ENCODE measurements at regions not wholly inside any gene's neighbourhood (a gene's known extent, or its start where the extent isn't known, plus 50 kb on each side); places are given as distances from the start of the nearest gene placed in this dataset.

DNA sequence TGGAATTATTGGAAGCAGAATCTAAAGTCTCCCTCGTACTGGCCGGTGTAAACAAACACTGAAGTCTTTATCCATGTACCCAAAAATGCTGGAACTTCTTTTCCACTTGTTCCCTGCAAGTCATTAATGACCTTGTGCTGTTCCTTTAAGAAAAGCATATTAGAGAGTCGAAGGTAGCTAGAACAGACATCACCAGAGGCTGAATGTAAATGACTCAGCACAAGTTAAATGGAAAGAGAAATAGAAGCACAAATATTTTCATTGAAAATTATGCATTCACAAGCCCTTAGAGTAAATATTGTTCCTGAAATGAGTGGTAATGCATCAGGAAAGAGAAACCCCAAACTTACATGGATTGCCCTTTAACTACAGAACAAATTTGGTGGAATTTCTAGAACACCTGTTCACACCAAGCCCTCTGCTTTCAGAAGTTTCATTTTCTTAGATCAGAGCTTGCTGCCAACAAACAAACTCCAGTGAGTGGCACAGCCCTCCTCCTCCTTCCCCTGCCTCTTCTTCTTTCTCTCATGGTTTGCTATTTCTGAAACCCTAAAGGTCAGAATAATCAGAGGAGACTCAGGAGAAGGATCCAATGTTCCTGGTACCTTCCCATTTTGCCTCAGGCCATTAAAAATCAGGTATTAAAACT, 264.3 kb downstream of the TXNL1 start:
- no peak for DNase-seq

DNA sequence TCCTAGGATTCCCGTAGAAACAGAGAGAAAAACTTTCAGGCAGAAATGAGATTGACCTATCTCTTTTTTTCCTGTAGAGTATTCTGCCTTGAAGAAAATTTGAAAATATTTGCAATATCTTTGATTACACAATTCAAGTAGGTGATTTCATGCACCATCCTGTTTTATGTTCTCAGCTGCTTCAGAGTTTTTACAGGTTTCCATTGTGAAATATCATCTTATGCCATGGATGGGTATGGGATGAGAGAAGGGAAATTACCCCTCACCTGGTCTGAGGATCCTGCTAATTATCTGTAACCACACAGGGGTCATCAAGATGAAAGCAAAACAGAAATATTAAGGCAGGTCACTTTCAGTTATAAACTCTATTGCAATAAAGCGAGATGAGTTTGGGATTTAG, 264.8 kb downstream of the TXNL1 start:
- DNase-seq = no peak

DNA sequence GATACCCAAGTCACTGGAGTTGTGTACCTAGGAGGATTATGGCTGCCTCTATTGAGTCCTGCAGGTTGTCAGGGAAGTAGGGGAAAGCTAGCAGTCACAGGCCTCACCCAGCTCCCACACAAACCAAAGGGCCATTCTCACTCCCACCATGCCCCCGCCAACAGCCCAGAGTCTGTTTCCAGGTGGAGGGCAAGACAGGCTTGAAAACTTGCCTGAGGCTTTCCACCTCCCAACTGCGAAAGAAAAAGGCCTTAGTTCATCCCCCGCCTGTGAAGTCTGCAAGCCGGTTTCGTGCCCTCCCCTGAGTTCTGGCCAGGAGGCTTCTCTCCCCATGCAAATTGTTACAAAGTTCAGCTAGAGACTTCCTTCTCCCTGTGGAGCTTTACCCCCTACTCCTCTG, 270.3 kb downstream of the TXNL1 start:
- no peak for DNase-seq

DNA sequence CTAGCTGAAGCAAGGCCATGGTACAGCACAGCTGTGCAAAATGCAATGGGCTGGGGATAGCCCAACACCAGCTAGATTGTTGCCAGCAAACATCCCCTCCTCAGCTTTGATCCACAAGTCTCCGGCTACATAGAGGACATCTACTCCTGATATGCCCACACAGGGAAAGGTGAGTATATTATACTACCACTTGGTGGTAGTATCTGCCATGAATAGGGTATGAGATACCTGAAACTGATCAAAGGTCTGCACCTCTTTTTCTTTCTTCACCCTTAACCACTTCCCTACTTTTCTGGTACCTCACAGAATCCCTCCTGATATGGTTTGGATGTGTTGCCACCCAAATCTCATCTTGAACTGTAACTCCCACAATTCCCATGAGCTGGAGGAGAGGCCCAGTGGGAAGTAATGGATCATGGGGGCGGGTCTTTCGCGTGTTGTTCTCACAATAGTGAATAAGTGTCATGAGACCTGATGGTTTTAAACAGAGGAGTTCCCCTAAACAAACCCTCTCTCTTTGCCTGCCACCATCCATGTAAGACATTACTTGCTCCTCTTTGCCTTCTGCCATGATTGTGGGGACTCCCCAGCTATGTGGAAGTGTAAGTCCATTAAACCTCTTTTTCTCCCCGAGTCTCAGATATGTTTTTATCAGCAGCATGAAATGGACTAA, 279.6 kb downstream of the TXNL1 start:
- DNase-seq = no peak

DNA sequence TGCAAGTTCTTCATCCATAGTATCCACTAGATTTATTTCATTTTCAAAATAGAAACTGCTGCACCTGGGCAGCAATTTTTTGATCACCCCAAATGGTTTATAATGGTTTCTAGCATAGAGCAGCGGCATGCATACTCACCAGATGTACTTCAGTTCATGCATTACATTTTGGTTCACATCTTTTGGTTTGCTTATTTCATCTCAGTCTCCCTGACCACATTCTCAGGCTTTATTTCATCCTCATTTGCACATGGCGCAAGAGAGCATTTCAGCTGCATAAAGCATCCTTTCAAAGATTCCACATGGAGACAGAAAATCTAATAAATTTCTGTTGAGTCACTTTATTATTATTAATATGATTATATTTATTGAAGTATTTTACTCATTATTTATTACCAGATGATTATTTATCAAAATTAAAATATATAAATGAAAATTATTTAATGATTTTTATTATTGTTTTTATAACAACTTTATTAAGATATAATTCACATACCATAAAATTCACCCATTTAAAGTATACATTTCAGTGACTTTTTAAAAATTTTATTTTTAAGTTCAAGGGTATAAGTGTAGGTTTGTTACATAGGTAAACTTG, 284.6 kb downstream of the TXNL1 start:
- no peak for DNase-seq

DNA sequence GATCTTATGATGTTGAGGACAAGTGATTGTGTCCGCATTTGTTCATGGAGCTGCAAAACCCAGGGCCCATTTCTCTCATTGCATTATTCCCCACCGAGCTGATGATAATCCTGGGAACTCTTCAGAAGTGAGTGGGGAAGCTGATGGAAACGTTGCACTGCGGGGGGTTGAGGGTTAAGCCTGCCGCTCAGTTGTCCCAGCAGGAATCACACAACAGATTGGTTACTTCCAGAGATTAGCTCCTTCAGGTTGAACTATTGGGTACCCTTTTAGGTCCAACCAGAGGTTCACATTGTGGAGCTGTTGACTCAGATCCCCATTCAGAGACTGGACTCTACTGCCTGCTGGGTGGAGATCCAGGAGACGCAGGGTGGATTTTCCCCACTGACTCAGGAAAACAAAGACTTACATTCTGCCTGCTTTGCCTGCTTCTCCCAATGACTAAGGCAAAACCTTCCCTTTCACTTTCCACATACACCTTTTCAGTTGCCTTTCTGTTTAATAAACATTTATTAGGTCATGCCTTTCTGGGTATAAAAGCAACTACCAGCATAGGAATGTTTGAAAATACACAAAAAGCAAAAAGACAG, 286.4 kb downstream of the TXNL1 start:
- no peak for DNase-seq

DNA sequence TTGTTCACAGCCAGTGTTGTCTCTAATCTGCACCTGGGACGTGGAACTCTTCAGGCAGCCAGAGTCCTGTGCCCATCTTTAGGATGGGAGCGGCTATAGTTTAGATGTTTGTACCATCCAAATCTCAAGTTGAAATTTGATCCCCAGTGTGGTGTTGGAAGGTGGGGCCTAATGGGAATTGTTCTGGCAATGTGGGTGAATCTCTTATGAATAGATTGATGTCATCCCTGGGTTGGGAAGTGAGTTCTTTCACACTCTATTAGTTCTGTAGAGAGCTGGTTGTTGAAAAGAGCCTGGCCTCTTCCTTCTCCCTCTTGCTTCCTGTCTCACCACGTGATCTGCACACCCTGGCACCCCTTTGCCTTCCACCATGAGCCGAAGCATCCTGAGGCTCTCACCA, 300.9 kb downstream of the TXNL1 start:
- no peak for DNase-seq

DNA sequence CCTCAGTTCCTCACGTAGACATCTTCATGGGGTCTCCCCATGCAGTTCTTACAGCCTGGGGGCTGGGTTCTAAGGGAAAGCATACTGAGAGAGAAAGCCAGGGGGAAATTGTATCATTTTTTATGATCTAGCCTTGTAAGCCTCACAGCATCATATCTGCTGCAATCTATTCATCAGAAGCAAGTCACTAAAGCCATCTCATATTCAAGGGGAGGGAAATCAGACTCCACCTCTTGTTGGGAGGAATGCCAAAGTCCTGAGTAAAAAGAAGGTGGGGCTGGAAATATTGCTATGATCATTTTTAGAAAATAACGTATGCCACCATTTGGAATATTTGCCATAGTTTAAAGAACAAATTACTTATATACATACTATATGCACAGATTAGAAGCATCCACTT, 304.6 kb downstream of the TXNL1 start:
- no peak for DNase-seq

DNA sequence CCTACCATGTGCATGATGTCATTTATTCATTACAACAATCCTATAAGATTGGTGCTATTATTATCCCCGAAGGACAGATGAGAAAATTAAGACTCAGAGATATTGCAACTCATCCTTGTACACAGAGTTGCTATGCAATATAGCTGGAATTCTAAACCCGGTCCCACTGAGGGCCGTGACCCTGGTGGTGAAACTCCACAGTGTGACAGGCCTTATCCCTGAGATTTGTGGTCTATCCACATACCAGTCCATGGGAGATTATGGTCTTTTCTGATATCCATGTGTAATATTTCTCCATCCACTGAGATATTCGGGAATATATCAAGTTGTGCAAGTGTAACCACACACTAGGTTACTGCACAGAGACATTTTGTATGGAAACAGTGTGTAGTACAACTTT, 305.2 kb downstream of the TXNL1 start:
- no peak for DNase-seq

DNA sequence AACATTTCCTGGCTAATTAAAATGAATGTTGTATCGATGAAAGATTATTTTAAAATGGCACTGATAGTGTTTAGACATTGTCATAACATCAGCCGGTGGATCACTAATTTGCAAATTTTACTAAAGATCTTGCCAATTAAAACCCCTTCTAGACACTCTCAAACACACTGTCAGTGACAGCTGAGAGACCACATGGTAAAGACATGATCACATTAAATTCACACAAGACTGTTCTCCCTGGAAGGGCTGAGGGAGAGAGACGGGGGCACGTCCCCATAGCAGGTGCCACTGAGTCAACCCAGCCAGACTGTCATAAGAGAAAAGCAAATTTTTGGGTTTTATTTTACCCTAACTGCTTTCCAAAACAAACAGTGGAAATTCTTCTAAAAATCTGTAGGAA, 306.0 kb downstream of the TXNL1 start:
- DNase-seq = no peak

DNA sequence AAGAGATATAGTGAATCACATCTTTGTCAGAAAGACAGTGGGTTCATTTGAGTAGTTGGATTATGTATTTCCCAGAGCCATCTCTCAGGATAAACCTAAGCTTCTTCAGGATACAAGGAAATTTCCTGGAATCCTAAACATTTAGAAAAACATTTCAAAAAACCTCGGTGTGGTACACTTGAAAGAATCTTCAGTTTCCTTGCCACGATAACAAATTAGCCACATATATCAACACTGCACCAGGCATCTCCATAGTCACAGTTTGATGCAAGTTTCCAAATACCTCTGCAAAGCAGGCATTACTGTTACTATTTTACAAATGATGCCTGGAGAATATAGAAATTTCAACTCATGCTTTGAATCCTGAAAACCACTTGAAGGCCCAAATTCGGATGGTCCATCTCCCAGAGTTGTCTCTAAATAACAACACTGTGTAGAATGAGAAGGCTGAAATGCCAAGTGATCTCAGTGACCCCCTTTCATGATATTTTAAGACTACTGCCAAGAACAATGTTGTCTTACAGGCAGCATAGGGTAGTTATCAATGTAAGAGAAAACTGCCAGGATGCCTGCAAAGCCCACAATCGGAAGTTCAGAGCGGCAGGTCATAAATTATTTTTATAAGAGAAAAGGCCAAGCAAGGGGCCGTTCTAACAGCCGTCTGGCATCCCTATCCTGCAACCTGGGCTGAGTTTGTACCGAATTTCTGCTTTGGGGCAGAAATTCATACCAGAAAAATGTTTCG, 307.9 kb downstream of the TXNL1 start:
- DNase-seq = no peak

DNA sequence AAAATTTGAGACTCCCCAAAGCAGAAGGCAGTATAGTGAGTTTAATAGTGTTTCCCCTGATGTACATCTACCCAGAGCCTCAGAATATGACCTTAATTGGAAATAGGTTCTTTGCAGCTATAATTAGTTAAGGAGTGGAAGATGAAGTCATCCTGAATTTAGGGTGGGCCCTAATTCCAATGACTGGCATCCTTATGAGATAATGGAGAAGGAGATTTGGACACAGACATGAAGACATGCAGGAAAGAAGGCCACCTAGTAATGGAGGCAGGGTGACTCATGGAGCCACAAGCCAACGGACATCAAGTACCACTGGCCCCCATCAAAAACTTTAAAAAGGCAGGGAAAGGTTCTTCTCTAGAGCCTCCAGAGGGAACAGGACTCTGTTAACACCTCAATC, 308.9 kb downstream of the TXNL1 start:
- DNase-seq = no peak

DNA sequence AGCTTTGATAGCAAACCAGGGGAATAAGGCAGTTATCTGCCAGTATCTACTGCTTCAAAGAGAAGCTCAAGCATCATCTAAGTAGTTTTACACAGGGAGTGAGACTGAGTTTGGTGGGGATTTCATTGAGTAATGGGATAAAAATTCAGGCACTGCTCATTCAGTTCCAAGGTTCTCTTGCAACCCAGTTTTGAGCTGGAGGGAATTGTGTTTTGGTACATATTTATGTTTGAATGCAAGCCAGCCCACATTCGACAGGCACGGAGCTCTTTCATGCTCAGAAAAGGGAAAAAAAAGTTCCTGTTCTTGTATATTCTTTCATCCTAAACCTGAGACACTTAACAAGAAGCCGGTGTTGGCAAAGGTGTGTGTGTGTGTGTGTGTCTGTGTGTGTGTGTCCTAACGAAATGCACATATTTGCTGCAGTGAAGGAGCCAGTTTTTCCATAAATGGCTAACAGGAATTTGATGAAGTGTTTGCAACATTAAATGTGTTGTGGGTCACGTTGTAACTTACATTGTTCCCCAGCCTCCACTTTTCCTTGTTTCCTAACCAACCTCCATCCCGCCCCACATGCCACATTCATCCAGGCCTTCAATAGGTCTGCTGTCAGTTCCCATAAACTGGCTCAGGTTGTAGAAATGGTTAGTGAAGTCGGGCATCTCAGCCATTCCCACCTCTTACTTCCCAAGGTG, 311.1 kb downstream of the TXNL1 start:
- DNase-seq = no peak

DNA sequence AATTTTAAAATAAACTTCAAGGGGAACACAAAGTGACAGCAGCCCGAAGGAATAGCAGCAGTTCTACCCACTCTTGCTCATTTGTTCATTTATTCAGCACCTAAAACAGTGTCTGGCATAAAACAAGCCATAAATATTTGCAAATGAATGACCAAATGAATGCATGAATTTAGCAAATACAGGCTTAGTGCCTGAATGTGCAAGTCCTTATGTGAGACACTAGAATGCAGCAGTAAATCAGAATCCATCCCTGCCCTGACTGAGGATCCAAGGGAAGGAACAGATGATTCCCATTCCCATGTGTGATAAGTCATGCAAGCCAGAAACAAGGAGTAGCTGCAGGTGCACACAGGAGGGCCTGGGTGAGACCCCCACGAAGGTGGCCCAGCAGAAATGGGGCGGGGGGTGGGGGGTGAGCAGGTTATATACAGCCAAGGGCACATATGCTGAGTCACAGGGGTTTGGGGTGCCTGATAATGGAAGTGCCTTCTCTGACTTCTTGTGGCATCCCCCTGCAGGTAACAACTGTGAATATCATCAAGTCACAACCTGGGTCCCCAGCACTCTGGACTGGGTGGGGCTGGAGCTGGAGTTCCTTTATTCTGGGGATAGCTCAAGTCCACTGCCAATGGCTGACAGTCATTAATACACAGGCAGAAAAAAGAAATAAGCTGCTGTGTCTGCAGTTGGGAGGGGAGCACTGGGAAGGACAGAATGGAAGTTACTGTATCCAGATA, 311.9 kb downstream of the TXNL1 start:
- DNase-seq = no peak

DNA sequence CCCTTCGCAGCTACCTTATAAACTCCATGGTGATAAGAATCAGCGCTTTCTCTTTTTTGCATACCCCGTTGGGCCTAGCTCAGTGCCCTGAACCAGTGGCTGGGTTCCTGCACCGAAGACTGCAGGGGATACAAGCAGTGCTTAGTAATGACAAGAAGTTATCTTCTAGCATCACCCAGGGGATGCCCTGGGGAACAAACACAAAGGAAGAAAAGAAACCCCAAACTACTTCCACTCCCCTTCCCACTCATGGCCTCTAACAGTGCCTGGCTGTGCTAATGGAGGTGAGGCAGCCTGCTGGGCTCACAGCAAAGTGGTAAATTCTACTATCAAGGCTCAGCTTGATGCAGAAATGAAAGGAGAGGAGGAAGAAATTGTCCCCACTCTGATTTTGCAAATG, 314.7 kb downstream of the TXNL1 start:
- no peak for DNase-seq

DNA sequence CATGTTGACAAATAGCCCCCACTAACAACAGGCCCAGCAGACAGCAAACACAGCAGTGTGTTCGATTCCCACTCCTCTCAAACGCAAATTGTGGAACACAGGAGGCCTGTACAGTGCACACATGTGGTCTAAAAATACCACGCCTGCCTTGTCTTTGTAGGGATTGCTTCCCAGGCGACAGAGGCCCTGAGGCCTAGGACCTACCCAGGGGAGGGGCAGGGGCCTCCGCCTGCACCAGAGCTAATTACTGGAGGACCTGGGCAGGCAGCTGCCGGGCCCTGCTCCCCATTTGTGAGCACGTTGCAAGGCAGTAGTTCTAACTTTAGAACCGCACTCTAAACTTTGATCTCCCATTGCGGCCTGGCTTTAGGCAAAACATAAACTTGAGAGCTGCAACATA, 316.0 kb downstream of the TXNL1 start:
- DNase-seq = no peak

DNA sequence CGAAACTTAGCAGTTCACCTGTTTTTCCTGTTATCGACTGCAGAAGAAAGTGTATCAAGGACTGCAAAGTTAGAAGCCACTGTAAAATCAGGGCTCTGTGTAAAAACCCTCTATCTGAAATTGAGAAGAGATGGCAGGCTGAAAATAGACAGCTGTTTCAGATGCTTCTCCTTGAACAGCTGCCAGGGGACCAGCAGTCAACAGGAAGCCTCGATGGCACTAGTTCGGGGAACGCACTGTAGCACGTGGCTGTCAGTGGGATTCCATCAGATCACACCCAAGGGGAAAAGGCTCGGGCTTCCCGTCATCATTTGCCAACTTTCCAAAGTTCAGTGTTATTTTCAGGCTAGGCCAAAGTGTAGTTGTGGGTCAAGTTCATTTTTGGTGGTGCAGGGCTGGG, 316.9 kb downstream of the TXNL1 start:
- DNase-seq = no peak

DNA sequence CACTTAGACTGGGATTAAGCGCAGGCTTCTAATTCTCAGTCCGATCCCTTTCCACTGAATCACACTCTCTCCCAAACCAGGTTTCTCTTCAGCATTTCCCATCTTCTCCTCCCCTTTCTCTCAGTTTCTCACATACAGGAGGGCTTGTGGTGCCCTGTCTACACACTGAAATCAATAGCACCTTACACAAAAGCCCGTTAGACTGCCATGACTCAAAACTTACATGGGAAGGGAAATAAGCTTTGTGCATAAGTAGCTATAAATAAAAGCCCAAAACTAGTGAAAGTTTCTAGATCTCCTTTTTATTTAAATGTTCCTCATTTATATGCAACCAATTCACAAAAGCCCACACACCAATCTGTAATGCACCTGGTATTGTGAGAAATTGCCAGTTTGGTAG, 318.4 kb downstream of the TXNL1 start:
- DNase-seq = no peak

DNA sequence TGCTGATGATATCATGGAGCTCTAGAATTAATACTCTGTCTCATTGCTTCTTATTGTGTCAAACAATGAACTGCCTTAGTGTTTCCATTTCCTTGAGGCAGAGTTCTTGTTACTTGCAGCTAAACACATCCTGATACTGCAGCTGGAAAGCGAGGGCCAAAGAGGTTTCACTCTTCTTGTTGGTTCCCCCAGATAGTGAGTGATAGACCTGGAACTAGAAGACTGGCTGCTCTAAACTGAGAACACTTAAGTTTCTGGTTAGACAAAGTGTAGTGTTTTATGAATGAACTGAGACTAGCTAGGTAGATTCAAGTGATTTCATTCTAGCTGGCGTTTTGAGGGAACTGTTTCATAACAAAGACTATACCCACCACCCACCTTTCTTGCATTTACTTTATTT, 321.7 kb downstream of the TXNL1 start:
- no peak for DNase-seq

DNA sequence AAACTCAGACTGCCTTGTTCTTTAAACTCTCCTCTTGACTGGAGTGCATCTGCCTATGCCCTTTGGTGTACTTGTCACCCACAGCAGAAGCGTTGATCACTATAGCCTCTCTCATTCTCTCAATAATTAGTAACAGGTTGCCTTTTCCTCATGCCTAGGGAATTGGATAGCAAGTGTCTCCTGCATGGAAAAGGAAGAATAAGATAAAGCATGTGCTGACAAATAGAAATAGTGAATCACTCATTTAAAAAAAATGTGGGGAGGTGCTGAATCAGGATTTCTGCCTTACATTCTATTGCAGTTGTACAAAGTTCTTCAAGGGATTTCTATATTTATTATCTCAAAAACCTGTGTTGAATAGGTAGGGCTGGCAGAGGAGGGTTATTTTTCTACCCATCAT, 323.0 kb downstream of the TXNL1 start:
- DNase-seq = no peak

DNA sequence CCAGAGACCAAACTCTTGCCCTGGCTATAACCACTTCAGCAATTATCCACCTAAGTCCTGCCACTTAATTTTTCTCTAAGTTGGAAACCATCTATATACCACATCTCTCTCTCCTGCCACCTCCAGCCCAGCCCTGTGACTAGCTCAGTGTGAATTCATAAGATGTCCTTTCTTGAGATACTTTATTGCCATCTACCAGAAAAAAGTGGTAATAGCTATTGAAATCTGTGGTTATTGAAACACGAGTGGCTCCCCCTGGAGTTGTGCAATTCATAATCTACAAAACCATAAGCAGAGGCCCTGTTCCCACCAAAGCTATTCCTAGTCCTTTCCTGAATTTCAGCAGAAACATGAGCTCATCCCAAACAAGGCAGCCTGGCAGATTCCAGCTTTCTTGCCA, 324.0 kb downstream of the TXNL1 start:
- DNase-seq = no peak
